Large intestine (tissue), 3 donors: ENCODE measurements at regions not wholly inside any gene's neighbourhood (a gene's known extent, or its start where the extent isn't known, plus 50 kb on each side); places are given as distances from the start of the nearest gene placed in this dataset.

Experiments used
- DNase-seq, 2 donors: peaks; one replicate each; pipeline versions ENCODE4 v3.0.0 to v3.0.0-alpha.2; 2013
- H3K27ac ChIP-seq: one replicate; pipeline ENCODE4 v1.5.1; 2013; ENCODE audit warnings: low read length
- H3K27me3 ChIP-seq: 2 replicates; pipeline ENCODE4 v1.6.1; 2013; ENCODE audit warnings: low read length; ENCODE audit not compliant: control insufficient read depth, insufficient read depth
- H3K36me3 ChIP-seq: 2 replicates; pipeline ENCODE4 v1.6.1; 2013; ENCODE audit warnings: low read length; ENCODE audit not compliant: control insufficient read depth, insufficient read depth
- H3K4me1 ChIP-seq: one replicate; pipeline ENCODE4 v1.6.1; 2013; ENCODE audit warnings: low read length; ENCODE audit not compliant: control insufficient read depth, insufficient read depth
- H3K4me3 ChIP-seq: one replicate; pipeline ENCODE4 v1.5.1; 2013; ENCODE audit warnings: low read length
- H3K9me3 ChIP-seq: one replicate; pipeline ENCODE4 v1.6.1; 2013; ENCODE audit warnings: mild to moderate bottlenecking, low read depth, low read length, moderate library complexity; ENCODE audit not compliant: control insufficient read depth
- WGBS: methylation state at CpG from one replicate; pipeline ENCODE4 v1.1.5; 2013; ENCODE audit warnings: low lambda C conversion rate; ENCODE audit not compliant: insufficient coverage; 5-methylcytosine and 5-hydroxymethylcytosine counted together

DNA sequence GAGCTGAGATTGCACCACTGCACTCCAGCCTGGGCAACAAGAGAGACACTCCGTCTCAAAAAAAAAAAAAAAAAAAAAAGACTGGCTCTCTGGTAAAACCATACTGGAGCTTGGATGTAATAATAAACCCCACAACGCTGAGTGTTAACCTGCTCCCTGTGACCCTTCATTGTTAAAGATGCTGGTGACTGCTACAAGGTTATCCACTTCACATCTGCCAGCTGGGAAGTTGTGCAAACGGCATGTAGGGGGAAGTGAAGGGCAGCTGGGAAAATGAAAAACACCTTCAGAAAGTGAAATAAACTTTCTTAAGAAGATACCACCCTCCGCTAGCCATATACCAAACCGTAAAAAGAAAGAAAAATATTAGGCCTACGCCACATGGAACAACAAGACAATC is 131.0 kb upstream of the NUDT7 start:
- no CpG with 5 or more reads among the region's 6 CpGs for WGBS
- Histone ChIP-seq H3K27ac (no peak overlapping the region), H3K4me3 (no peak overlapping the region), H3K27me3 (no peaks in the 10 kb centered on the region), H3K36me3 (no peaks in the 10 kb centered on the region), H3K4me1 (no peaks in the 10 kb centered on the region), H3K9me3 (no peaks in the 10 kb centered on the region)
- no peak for DNase-seq

DNA sequence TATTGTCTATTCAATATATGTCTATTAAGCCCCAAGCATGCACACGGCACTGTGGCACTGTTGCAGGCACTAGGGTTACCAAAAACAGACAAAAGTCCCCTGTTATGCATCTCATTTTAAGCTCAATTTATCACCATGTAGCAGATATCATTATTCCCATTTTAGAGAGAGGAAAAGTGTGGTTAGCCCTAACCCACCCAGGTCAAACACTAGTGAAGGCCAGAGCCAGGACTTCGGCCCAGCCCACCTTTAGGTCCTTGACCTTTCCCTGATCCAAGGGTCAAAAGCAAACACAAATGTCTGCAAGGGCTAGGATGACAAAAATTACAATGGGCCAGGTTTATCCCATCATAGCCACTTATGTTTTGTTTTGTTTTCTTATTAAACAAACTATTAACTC is 130.3 kb upstream of the NUDT7 start:
- Histone ChIP-seq H3K4me1 (no peaks in the 10 kb centered on the region), H3K27me3 (no peaks in the 10 kb centered on the region), H3K36me3 (no peaks in the 10 kb centered on the region), H3K4me3 (no peak overlapping the region), H3K9me3 (no peaks in the 10 kb centered on the region), H3K27ac (no peak overlapping the region)
- no peak for DNase-seq
- no CpG with 5 or more reads among the region's 2 CpGs for WGBS

DNA sequence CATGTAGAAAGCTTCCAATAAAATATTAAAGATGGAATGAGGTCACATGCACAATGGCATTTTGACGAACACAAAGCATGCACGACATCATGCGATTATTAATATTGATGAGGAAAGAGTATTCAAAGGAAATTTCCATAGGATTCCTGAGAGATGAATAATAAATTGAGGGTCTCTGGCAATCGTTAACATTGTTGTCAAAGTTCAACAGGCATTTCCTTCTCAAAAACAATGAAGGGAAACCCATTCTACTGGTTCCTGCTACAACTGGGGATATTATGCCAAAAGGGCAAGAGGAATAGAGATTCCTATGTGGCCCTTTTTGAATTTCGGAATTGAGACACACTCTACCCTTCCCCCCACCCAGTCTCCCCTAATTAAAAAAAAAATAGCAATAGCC is 128.3 kb upstream of the NUDT7 start:
- 100% methylated on average over 3 of the region's 5 CpGs for WGBS
- DNase-seq, result no peak

DNA sequence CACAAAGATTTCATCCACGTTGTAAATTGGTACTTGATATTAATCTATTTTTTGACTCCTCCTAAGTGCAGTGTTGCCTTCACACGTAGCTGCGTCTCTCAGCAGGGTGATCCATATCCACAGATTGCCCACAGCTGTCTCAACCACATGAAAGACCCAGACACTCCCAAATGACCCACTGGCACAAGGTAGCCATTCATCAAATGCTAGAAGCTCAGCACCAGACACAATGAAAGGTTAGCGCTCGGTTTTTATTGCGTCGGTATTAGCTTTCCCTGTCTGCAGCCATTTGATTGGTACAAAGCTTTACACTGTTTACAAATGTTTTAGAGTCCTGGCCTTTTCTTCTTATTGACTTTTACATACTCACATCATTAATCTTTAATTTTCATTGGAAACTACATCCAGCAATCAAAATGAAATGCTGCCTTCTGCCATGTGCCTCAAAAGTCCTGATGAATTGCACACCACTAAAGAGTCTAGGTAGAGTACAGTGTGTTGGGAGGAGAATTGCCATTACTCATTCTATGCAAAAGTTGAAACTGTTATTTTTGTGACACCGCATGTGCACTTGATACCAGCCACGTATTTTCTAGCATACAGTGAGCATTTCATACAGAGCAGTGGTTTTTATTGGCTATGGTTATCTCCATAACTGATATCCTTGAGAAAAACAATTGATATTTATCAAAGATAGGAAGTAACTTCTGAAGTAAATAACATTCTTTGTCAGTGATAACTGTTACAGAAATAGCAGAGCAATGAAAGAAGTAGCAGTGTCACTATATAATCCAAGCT is 127.3 kb upstream of the NUDT7 start:
- Histone ChIP-seq H3K4me3 (no peak overlapping the region), H3K27ac (no peak overlapping the region), H3K36me3 (no peaks in the 10 kb centered on the region), H3K4me1 (no peaks in the 10 kb centered on the region), H3K27me3 (no peaks in the 10 kb centered on the region), H3K9me3 (no peaks in the 10 kb centered on the region)
- no peak for DNase-seq
- 50% methylated on average over 2 of the region's 9 CpGs for WGBS

More for the DNA sequence above, 128.3 kb upstream of the NUDT7 start:
- Histone ChIP-seq H3K27ac (no peak overlapping the region), H3K4me3 (no peak overlapping the region), H3K27me3 (no peaks in the 10 kb centered on the region), H3K9me3 (no peaks in the 10 kb centered on the region), H3K36me3 (no peaks in the 10 kb centered on the region), H3K4me1 (no peaks in the 10 kb centered on the region)

DNA sequence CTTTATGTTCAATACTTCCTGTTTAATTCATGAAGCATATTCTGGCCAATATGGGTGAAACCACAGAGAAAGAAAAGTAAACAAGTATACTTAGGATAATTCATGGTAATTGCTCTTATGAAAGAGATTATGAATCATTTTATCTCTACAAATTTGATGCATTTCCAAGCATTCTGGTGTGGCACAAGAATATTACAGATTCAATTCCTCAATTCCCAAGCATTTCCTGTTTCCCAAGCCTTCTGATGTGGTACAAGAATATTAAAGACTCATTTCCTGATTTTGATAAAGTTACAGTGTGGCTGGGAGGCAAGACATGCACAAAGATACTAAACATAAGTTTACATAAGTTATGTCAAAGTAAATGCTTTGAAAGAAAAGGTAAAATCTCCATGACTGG is 126.1 kb upstream of the NUDT7 start:
- DNase-seq, result no peak
- Histone ChIP-seq H3K27me3 (no peaks in the 10 kb centered on the region), H3K27ac (no peak overlapping the region), H3K36me3 (no peaks in the 10 kb centered on the region), H3K4me1 (no peaks in the 10 kb centered on the region), H3K9me3 (no peaks in the 10 kb centered on the region), H3K4me3 (no peak overlapping the region)

DNA sequence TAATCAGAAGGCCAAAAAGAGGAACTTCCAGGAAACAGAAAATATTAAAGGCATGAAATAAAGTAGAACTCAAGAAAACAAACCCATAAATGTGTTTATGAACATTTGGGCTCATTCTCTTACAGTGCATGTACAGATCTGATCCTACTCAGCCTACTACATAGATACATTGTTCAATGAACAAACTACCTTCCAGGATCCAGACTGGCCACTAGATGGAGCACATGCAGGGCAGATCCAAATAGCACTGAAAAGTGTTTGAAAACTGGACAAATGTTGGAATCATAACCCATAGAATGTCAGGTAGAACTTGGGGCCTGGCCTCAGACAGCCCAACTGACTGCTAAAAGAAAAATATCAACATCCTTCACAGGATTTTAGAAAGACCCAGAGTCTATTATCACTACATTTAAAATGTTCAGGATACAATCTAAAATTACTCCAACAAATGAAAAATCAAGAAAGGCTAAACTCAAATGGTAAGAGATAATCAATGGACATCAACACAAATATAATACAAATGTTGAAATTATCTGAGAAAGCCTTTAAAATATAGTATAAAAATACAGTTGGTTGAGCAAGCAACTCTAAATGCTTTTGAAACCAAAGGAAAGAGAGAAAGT is 122.4 kb upstream of the NUDT7 start:
- DNase-seq, result no peak
- no peaks in the 10 kb centered on the region for H3K36me3 ChIP-seq
- no peaks in the 10 kb centered on the region for H3K4me1 ChIP-seq
- no peaks in the 10 kb centered on the region for H3K9me3 ChIP-seq
- no peaks in the 10 kb centered on the region for H3K27me3 ChIP-seq
- no peak overlapping the region for H3K27ac ChIP-seq
- H3K4me3 ChIP-seq, result no peak overlapping the region

DNA sequence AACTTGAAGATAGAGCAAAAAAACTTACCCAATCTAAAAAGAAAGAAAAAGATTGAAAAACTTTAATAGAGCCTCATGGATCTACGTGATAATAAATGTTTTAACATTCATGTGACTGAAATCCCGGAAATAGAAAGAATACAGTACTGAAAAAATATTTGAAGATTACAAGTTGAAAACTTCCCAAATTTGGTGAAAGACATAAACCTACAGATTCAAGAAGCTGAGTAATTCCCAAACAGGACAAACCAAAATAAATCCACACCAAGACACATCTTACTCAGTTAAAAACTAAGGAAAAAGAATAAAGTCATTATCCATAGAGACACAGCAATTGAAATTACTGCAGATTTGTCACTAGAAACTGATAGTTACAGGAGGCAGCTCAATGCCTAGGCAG is 121.8 kb upstream of the NUDT7 start:
- Histone ChIP-seq H3K4me3 (no peak overlapping the region), H3K9me3 (no peaks in the 10 kb centered on the region), H3K36me3 (no peaks in the 10 kb centered on the region), H3K4me1 (no peaks in the 10 kb centered on the region), H3K27me3 (no peaks in the 10 kb centered on the region), H3K27ac (no peak overlapping the region)
- DNase-seq, result no peak
- WGBS, result 100% methylated on average over 2 of the region's 2 CpGs

DNA sequence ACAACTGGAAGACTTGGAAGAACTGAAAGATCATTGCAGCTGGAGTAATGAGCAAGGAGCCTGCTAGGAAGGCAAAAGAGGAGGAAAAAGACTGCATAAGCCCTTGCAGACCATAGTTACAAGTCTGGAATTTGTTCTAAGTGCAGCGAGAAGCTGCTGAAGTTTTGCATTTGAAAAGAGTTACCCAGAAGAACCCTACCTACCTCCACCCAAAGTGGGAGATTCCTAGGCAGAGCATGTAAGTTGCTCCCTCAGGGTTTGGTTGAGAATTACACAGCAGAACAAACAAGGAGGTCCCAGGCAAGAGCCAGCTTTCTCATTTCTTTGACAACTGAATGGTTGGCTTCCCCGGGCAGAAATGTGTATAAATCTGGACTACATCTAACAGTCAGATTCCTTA is 118.7 kb upstream of the NUDT7 start:
- WGBS, result no CpG with 5 or more reads among the region's 2 CpGs
- H3K36me3 ChIP-seq, result no peaks in the 10 kb centered on the region
- no peaks in the 10 kb centered on the region for H3K27me3 ChIP-seq
- no peaks in the 10 kb centered on the region for H3K4me1 ChIP-seq
- DNase-seq, result no peak
- no peaks in the 10 kb centered on the region for H3K9me3 ChIP-seq
- no peak overlapping the region for H3K4me3 ChIP-seq
- H3K27ac ChIP-seq, result no peak overlapping the region

DNA sequence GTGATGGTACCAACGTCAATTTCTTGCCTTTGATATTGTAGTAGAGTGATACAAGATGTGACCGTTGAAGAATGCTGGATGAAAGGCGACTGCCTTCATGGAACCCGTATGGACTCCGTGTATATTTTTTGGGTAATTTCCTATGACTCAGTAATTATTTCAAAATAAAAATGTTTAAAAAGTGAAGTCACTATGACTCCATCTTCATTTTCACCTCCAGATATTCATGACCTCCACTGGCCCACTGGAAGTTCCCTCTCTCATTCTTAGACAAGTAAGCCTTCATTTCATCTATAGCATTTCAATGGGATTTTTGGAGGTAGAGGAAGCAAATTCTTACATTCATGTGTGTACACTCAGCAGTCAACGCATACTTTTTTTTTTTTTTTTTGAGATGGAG is 111.8 kb upstream of the NUDT7 start:
- Histone ChIP-seq H3K27me3 (no peaks in the 10 kb centered on the region), H3K4me1 (no peaks in the 10 kb centered on the region), H3K9me3 (no peaks in the 10 kb centered on the region), H3K4me3 (no peak overlapping the region), H3K36me3 (no peaks in the 10 kb centered on the region), H3K27ac (no peak overlapping the region)
- 98% methylated on average over 5 of the region's 6 CpGs for whole genome bisulfite sequencing
- DNase-seq, result no peak

DNA sequence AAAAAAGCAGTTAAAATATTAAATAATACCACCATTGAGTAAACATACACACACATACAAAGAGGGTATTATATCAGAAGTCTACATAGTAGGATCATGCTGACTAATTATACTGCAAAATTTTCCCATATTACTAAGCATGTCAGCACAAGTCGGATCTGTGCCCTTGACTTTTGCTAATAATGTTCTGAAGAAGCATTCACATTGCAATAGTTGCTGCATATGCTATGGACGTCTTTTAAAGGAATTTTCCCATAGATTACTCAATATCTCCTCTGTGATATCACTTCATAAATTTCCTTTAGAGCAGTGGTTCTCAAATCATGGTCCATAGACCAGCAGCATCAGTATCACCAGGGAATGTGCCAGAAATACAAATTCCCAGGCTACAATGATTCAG is 110.9 kb upstream of the NUDT7 start:
- Histone ChIP-seq H3K4me3 (no peak overlapping the region), H3K4me1 (no peaks in the 10 kb centered on the region), H3K27ac (no peak overlapping the region), H3K9me3 (no peaks in the 10 kb centered on the region), H3K36me3 (no peaks in the 10 kb centered on the region), H3K27me3 (no peaks in the 10 kb centered on the region)
- WGBS, result 80% methylated on average over 1 of the region's 2 CpGs
- DNase-seq, result no peak

DNA sequence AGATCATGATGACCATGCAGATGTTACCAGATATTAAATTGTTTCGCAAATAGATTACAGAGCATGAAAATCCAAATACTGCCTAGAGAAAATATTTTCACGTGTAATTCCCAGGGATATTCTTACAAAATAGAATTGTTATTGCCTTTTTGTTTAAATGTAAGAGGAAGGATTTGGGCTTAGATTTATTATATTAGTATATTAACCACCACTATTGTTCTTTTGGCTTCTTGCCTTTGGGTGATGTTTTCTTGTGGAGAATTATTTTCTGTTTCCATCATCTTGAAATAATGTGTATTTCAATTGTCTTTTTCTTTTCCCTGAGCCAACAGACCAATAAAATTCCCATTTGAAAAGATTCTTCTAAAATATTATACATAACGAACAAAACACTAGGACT is 109.7 kb upstream of the NUDT7 start:
- no peaks in the 10 kb centered on the region for H3K36me3 ChIP-seq
- H3K27me3 ChIP-seq, result no peaks in the 10 kb centered on the region
- 80% methylated on average over 2 of the region's 3 CpGs for WGBS
- H3K4me3 ChIP-seq, result no peak overlapping the region
- DNase-seq, result no peak
- H3K4me1 ChIP-seq, result no peaks in the 10 kb centered on the region
- H3K9me3 ChIP-seq, result no peaks in the 10 kb centered on the region
- H3K27ac ChIP-seq, result no peak overlapping the region
